ENCODE measurements at regions not wholly inside any gene's neighbourhood (a gene's known extent, or its start where the extent isn't known, plus 50 kb on each side); places are given as distances from the start of the nearest gene placed in this dataset.
"Not testable (repeated sequence)": the region's sequence is repeated elsewhere in the genome, so short reads cannot be mapped to it uniquely, and the experiment has no call there.

DNA sequence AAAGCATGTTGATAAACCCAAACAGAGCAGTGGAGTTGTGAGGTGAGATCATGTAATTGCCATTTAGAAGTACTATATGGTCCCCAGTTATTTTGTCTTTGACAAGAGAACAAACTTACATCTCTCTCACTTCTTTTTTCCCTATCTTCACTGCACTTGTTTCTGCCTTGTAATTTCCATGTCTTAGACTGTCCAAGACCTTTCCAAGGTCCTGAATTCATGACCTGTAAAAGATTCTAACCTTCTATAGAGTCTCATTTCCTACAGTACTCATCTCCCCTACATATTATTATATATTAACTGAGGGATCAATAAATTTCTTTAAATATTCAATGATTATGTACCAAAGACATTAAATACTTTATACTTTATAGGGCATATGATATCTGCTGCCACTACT is 295.3 kb upstream of the KIF2B start:
- DNase-seq (ENCODE audit: low spot score): no peak
- intact Hi-C loops (cut with DNase I): no loop called here

DNA sequence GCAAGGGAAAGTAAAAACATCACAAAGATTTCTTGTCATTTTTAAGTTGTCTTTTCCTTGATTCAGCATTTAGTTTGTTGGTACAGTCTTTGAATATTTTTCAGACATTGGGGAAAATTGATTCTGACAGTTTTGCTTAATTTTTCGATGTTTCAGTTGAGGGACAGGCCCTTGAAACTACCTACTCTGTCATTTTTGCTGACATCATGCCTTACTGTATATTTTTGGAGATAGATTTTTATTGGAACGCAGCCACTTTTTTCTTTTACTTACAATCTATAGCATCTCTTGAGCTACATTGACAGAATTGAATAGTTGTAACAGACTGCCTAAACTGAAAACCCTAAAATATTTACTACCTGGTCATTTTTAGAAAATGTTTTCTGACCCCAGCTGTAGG is 297.1 kb upstream of the KIF2B start:
- no peak for DNase-seq (ENCODE audit: low spot score)
- intact Hi-C loops (cut with DNase I): no loop called here

DNA sequence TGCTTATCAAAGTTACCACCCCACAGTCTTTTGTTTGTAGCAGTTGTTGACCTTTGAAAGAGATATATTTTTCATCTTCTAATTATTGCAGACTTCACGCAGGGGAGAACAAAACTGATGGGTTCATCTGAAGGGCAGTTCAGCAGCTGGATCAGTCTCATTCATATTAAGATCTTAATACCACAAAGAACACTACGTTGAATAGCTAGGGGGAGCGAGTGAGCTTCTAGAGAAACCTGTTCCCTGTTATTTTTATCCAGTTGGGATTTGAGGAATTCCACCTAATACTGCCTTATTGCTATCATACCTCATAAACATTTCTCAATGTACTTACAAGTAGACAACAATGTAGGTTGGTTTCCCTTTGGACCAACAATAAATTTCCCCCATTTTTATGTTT is 306.1 kb upstream of the KIF2B start:
- no peak for DNase-seq (ENCODE audit: low spot score)
- intact Hi-C loops (cut with DNase I): no loop called here

DNA sequence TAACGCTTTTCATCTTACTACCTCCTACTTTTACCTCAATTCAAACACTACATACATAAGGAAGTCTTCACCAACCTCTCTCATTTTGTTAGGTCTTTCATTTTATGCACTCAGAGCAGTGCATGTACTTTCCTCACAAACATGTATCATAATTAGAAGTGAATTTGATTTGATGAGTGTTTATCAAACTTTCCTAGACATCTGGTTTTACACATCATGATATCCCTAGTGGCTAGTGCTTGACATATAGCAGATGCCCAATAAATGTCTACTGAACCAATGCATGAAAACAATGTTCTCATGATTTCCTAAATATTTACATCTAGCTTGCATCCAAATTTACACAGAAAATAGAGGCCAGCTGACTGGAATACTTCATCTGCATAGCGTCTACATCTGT is 323.4 kb upstream of the KIF2B start:
- DNase-seq (ENCODE audit: low spot score): no peak
- intact Hi-C loops (cut with DNase I): no loop called here

DNA sequence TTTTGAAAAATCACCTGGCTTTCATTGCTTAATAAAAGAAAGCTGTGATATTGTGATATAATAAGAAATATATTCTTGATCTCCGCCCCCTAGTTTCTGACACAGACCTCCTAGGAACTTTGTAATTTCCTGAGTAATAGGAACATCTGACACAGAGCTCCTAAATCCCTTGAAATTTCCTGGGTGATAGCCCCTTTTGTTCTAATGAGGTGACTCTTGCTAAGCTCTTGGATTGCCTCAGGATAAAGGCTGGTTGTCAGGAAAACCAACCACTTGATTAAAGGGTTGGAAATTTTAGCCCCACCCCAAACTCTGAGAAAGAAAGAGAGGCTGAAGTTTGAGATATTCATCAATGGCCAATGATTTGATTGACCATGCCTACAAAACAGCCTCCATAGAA is 326.4 kb upstream of the KIF2B start:
- intact Hi-C loops (cut with DNase I): no loop called here
- no peak for DNase-seq (ENCODE audit: low spot score)

DNA sequence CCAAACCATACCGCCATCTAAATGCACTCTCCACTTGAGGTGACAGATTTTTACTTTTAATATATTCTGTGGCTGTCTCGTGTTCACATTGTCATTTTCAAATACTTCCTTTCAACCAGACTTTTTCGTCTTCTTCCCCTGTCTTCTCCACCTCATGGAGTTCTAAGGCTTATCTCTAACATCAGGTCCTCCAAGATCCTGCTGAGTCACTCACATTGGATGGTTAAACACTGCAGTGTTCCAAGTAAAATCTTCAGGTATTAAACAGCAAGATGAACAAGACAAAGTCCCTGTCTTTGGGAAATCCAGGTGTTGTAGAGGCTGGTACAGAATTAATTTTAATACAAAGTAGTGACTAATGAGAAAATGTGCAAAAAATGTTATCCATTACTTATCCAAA is 330.2 kb upstream of the KIF2B start:
- DNase-seq (ENCODE audit: low spot score): no peak
- intact Hi-C loops (cut with DNase I): no loop called here

DNA sequence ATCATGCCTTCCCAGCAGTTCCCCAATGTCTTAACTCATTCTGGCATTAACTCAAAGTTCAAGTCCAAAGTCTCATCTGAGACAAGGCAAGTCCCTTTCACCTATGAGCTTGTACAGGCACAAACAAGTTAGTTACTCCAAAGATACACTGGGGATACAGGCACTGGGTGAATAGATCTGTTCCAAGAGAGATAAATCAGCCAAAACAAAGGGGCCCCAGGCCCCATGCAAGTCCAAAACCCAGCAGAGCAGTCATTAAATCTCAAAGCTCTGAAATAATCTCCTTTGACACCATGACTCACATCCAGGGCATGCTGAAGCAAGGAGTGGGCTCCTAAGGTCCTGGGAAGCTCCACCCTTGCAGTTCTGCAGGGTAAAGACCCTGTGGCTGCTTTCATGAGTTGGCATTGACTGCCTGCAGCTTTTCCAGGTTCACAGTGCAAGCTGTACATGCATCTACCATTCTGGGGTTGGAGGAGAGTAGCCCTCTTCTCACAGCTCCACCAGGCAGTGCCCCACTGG is 332.2 kb upstream of the KIF2B start:
- intact Hi-C loops (cut with DNase I): no loop called here

DNA sequence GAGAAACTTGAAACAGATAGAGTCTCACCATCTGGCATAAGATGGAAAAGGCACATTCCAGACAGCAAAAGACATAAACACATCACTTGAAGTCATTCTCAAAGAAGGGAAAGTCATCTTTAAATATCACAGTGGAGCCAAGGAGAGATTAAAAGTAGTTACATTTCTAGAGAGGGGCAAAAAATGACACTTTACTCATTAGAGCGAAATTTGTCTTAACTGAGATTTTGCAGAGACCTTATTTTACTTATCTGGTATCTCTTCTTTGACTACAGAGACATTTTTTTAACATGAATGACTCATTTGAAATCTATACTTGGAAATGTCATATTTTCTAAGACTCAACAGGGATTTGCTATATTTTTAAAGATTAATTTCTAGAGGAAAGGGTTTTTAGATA is 339.0 kb upstream of the KIF2B start:
- no peak for DNase-seq (ENCODE audit: low spot score)
- intact Hi-C loops (cut with DNase I): no loop called here

More for the DNA sequence above, 332.2 kb upstream of the KIF2B start:
- no peak for DNase-seq (ENCODE audit: low spot score)

DNA sequence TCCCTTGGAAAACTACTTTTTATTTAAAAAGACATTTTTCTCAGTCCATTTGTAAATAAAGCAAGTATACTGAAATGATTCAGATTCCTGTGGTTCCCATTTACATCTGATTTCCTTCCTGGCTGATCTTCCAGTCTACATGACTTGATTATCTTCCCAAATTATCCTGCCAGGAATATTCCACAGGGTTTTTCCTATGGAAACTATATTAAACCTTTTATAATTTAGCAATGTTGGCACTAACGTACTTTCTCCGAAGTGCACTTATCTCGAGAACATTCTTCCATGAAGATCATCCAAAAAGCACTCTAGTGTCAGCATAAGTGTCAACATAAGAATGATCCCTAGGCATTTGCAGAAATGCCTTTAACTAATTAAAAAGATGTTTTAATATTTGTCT is 347.7 kb upstream of the KIF2B start:
- DNase-seq (ENCODE audit: low spot score): no peak
- intact Hi-C loops (cut with DNase I): no loop called here

DNA sequence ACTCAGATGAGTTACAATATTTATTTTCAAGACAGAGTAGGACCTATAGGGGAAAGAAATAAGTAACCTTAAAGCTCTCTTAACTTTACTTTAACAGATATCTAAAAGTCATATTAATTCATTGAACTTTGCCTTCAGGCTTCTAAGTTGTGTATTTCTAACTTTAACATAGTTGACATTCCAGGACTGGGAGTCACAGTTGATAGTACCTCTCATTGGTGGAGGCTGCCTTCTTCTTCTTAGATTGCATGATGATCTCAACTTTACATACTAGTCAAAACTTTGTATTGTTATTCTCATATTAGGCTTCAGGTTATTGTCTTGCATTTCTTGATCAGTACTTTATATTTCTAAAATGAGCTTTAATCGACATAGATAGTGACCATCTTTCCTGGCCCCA is 350.1 kb upstream of the KIF2B start:
- intact Hi-C loops (cut with DNase I): no loop called here
- DNase-seq (ENCODE audit: low spot score): no peak

DNA sequence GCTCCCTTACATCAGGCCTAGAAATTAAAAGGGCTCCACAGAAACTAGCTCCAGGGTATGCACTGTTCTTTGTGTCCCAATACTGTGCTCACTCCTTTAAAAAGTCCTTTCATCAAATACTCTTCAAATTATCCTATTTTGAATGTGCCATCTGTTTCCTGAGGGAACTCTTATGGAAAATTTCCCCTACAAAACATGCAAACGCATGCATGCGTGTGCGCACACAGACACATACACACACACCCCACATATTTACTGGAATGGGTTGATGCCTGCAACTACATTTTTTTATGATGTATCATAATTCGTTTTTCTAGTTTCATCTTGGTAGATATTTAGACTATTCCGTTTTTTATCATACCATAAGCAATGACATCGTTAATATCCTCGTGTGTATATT is 351.2 kb upstream of the KIF2B start:
- DNase-seq (ENCODE audit: low spot score): no peak
- intact Hi-C loops (cut with DNase I): no loop called here

DNA sequence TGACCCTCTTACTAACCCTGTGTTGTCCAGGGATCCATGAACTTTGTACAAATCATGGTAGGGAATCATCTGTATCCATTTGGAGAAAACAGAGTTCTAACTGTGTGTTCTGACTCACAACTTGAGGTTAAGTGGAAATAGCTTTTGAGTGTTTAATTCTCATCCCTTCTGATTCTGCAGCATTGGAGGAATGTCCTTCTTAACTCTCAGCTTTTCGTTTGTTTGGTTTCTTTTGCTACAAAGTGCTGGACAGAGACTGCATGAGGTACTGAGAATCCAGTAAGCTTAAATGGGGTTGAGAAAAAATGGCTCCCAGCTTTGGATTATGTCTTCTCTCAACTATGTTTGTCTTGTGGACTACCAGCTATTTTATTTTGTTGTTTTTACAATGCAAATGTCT is 352.1 kb upstream of the KIF2B start:
- intact Hi-C loops (cut with DNase I): no loop called here
- DNase-seq (ENCODE audit: low spot score): no peak

DNA sequence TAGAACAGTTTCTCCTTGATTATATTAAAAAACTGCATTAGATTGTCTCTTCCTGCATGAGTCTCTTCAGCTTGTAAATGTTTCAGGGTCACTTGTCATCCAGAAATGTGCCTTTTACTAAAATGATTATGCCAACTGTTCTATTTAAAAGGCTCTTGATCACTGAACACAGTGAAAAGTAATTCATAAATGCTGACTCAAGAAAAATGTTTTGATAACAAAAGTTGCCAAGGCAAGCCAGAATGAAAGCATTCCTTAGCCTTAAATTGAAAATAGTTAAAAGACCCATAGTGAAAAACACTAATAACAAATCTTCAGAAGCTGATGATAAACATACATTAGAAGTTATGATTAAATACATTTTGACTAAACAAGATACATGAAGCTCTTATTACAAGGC is 356.0 kb upstream of the KIF2B start:
- DNase-seq (ENCODE audit: low spot score): no peak
- intact Hi-C loops (cut with DNase I): no loop called here

DNA sequence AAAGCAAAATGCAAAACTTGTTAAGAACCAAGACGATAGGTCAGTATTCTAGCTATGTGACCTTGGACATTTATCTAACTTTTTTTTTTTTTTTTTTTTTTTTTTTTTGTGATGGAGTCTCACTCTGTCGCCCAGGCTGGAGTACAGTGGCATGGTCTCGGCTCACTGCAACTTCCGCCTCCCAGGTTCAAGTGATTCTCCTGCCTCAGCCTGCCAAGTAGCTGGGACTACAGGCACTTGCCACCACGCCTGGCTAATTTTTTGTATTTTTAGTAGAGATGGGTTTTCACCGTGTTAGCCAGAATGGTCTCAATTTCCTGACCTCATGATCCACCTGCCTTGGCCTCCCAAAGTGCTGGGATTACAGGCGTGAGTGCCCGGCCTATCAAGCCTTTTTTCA is 358.3 kb upstream of the KIF2B start:
- intact Hi-C loops (cut with DNase I); DNase-seq (ENCODE audit: low spot score): not testable (repeated sequence)

DNA sequence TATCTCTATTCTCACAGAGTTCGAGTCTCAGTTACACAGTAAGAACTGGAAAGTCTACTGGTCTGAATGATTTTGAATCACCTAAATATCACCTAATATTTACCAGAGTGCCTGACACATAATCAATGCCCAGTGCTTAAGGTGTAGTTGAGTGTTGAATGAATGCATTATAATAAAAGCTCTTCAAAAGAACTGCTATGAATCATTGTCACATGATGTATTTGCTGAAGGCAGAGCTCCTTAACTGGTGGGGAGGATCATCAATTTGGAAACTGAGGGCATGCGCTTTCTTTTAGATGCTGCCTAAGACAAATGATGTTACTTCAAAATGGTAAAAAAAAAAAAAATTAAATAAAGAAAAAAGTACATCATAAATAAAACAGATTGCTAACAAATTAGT is 359.4 kb upstream of the KIF2B start:
- no peak for DNase-seq (ENCODE audit: low spot score)
- intact Hi-C loops (cut with DNase I): no loop called here

DNA sequence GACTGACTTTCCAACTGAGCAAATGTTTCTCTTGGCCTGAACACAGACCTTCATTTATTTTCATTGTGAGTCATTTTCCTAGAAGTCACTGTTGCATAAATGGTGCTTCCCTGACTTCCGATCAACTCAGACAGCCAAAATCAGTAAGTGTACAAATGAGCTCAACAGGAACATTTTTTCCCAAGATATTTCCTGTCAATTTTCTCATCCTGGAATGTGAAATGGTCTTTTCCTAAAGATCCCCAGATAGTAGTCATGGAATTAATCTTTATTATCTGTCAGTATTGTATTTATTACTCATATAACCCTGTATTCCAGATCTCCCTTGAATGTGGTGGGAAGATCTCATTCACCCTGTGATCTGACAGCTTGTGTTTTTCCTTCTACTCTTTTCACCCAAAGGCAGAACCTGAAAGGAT is 360.3 kb upstream of the KIF2B start:
- intact Hi-C loops (cut with DNase I): no loop called here
- DNase-seq (ENCODE audit: low spot score): no peak

DNA sequence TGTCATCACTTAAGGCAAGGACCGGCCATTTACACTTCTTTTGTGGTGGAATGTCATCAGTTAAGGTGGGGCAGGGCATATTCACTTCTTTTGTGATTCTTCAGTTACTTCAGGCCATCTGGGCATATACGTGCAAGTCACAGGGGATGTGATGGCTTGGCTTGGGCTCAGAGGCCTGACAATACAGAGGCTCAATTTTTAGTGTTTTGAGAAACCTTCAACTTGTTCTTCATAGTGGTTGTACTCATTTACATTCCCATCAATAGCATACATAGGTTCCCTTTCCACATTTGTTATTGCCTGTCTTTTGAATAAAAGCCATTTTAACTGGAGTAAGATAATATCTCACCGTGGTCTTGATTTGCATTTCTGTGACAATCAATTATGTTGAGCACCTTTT is 366.8 kb upstream of the KIF2B start:
- DNase-seq (ENCODE audit: low spot score); intact Hi-C loops (cut with DNase I): not testable (repeated sequence)

DNA sequence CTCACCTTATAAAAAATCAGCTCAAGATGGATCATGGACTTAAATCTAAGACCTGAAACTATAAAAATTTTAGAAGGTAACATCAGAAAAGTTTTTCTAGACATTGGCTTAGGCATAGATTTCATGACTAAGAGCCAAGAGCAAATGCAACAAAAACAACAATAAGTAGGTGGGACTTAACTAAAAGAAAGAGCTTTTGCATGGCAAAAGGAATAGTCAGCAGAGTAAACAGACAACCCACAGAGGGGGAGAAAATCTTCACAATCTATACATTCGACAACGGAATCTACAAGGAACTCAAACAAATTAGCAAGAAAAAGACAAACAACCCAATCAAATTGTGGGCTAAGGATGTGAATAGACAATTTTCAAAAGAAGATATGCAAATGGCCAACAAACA is 368.4 kb upstream of the KIF2B start:
- DNase-seq (ENCODE audit: low spot score): no peak
- intact Hi-C loops (cut with DNase I): no loop called here

DNA sequence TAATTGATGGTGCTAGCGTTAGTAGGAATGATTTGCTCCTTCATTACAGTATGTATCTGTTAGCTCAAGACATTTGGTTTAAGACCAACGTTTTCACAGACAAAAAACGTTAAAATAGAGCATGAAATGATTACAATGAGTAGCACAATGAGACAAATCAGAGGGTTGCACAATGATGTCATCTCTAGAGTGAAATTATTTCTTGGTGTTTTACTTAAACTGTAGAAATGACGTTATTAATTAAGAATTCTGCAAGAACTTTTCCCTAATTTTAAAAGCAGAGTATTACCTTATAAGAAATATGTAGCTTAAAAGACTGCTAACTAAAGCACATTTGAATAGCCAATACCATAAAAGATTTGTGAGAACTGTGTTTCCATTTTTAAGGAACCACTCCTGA is 373.4 kb upstream of the KIF2B start:
- no peak for DNase-seq (ENCODE audit: low spot score)
- intact Hi-C loops (cut with DNase I): no loop called here

DNA sequence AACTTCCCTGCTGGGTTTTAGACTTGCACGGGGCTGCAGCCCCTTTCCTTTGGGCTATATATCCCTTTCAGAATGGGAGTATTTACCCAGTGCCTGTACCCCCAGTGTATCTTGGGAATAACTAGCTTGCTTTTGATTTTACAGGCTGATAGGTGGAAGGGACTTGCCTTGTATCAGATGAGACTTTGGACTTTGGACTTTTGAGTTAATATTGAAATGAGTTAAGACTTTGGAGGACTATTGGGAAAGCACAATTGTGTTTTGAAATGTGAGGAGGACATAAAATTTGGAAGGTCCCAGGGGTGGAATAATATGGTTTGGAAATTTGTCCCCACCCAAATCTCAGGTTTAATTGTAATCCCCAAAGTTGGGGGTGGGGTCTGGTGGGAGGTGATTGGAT is 393.8 kb upstream of the KIF2B start:
- DNase-seq (ENCODE audit: low spot score): no peak
- intact Hi-C loops (cut with DNase I): no loop called here

DNA sequence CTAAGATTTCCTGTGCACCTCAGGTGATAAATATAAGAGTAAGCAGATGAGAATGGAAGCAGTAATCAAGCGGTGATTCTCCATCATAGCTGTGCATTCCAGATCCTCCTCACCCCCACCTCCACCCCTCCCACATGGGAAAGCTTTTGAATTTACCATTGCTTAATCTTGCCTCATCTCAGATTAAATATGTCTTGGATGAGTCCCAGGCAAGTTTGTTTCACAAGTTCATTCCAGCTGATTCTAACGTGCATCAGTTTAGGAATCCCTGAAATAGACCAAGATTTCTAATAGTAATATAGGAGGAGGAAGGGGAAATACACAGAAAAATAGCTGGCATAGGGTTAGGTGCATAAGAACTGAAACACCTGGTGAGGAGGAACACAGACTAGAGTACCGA is 396.2 kb upstream of the KIF2B start:
- intact Hi-C loops (cut with DNase I): no loop called here

DNA sequence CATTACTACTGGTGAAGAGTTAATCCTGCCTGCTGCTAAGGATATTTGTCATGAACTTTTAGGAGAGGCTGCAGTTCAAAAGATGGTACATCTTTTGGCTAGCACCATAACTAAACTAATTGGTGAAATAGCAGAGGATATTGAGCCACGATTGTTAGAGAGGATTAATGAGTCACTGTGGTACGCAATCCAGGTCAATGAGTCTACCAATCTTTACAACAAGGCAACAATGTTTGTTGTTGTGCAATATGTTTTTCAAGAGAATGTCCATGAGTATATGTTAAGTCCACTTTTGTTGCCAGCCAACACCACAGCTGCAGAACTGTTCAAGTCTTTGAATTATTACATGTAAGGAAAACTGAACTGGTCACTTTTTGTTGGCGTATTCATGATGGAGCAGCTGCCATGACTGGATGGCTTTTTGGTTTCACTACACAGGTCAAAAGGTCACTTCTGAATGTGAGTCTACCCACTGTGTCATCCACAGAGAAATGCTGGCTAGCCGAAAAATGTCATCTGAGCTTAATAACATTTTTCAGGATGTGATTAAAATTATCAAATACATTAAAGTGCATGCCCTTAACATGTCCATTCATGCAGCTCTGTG is 402.6 kb upstream of the KIF2B start:
- intact Hi-C loops (cut with DNase I): no loop called here
- no peak for DNase-seq (ENCODE audit: low spot score)

More for the DNA sequence above, 396.2 kb upstream of the KIF2B start:
- no peak for DNase-seq (ENCODE audit: low spot score)
